SH-SY5Y (cell line): ENCODE measurements at regions not wholly inside any gene's neighbourhood (a gene's known extent, or its start where the extent isn't known, plus 50 kb on each side); places are given as distances from the start of the nearest gene placed in this dataset.

Experiments used
- GATA2 ChIP-seq: IDR thresholded peaks from 2 replicates; pipeline ENCODE4 v1.6.1; 2011; ENCODE audit warnings: mild to moderate bottlenecking, low read depth, low read length
- GATA3 ChIP-seq: IDR thresholded peaks from 2 replicates; pipeline ENCODE4 v1.6.1; 2011; ENCODE audit warnings: low read depth, mild to moderate bottlenecking, low read length, moderate library complexity

- TF ChIP-seq GATA2: no peak
- no peak for TF ChIP-seq GATA3
These were observed 321.4 kb downstream of the MSX2 start for GRCh38 chr5:175045820-175046219.
